IMR-90 (cell line): ENCODE measurements at regions not wholly inside any gene's neighbourhood (a gene's known extent, or its start where the extent isn't known, plus 50 kb on each side); places are given as distances from the start of the nearest gene placed in this dataset.

Experiments
- ATAC-seq: fragments of 200-7000 bp; cut with Tn5 transposase; 2 replicates; pipeline ENCODE4 v1.9.1; 2020; ENCODE audit warnings: low read depth, mild to moderate bottlenecking, moderate library complexity
- BruUV-seq: library from RNA; stranded (reverse); fragments of 400-500 nt; replicated peaks from 2 replicates; lab custom pipeline; 2021; lab: Mats Ljungman, UMichigan
- CTCF ChIA-PET: fragments of 300-600 bp; formaldehyde crosslinking; extraction: SDS; loops from one replicate; lab custom pipeline; 2021; ENCODE audit warnings: antibody characterized with exemption; lab: Yijun Ruan, JAX
- POLR2A ChIA-PET: fragments of 300-600 bp; sonication (Branson Sonifier 250); formaldehyde crosslinking; loops from one replicate; lab custom pipeline; 2022; ENCODE audit warnings: antibody characterized with exemption; ENCODE audit not compliant: unreplicated experiment; lab: Charles Lee
- DNase-seq: peaks from one replicate; pipeline ENCODE4 v3.0.0; 2013
- H2AFZ ChIP-seq: replicated peaks from 2 replicates; pipeline ENCODE3; 2013; ENCODE audit warnings: low read length, mild to moderate bottlenecking; ENCODE audit not compliant: poor library complexity
- H2AK5ac ChIP-seq: 2 replicates; pipeline ENCODE4 v1.6.1; 2013; ENCODE audit warnings: low read depth, low read length, inconsistent platforms
- H2AK9ac ChIP-seq: replicated peaks from 2 replicates; pipeline ENCODE3; 2013; ENCODE audit warnings: mild to moderate bottlenecking, low read depth, low read length, moderate library complexity; ENCODE audit not compliant: poor library complexity
- H2BK120ac ChIP-seq: 2 replicates; pipeline ENCODE4 v1.6.1; 2013; ENCODE audit warnings: low read depth, low read length, inconsistent platforms
- H2BK15ac ChIP-seq: 3 replicates; pipeline ENCODE4 v1.6.1; 2013; ENCODE audit warnings: low read depth, low read length, inconsistent platforms
- H2BK20ac ChIP-seq: 2 replicates; pipeline ENCODE4 v1.6.1; 2013; ENCODE audit warnings: low read depth, mild to moderate bottlenecking, inconsistent platforms, low read length, moderate library complexity
- H2BK5ac ChIP-seq: 2 replicates; pipeline ENCODE4 v1.6.1; 2013; ENCODE audit warnings: mild to moderate bottlenecking, low read depth, low read length, inconsistent platforms; ENCODE audit not compliant: poor library complexity, severe bottlenecking
- H3K14ac ChIP-seq: replicated peaks from 2 replicates; pipeline ENCODE4 v1.6.1; 2013; ENCODE audit warnings: low read depth, low read length, inconsistent platforms
- H3K18ac ChIP-seq: 2 replicates; pipeline ENCODE4 v1.6.1; 2013; ENCODE audit warnings: low read depth, low read length, control low read depth
- H3K23ac ChIP-seq: 2 replicates; pipeline ENCODE4 v1.6.1; 2013; ENCODE audit warnings: low read depth, low read length, inconsistent platforms
- H3K27ac ChIP-seq: 2 replicates; pipeline ENCODE4 v1.5.1; 2013; ENCODE audit warnings: mild to moderate bottlenecking, control low read depth, low read length; ENCODE audit not compliant: insufficient read depth
- H3K27me3 ChIP-seq: 2 replicates; pipeline ENCODE4 v1.6.1; 2013; ENCODE audit warnings: low read length; ENCODE audit not compliant: control insufficient read depth, insufficient read depth
- H3K36me3 ChIP-seq: 2 replicates; pipeline ENCODE4 v1.6.1; 2013; ENCODE audit warnings: low read length, mixed read lengths; ENCODE audit not compliant: control insufficient read depth, insufficient read depth
- H3K4ac ChIP-seq: 2 replicates; pipeline ENCODE4 v1.6.1; 2013; ENCODE audit warnings: low read depth, low read length, inconsistent platforms
- H3K4me1 ChIP-seq: 2 replicates; pipeline ENCODE4 v1.6.1; 2013; ENCODE audit warnings: low read length, mixed read lengths; ENCODE audit not compliant: control insufficient read depth, insufficient read depth
- H3K4me2 ChIP-seq: 2 replicates; pipeline ENCODE4 v1.6.1; 2013; ENCODE audit warnings: low read depth, mild to moderate bottlenecking, control low read depth, low read length, moderate library complexity
- H3K4me3 ChIP-seq: 2 replicates; pipeline ENCODE4 v1.5.1; 2013; ENCODE audit warnings: low read depth, mild to moderate bottlenecking, control low read depth, low read length, moderate library complexity; ENCODE audit not compliant: insufficient read depth
- H3K56ac ChIP-seq: 2 replicates; pipeline ENCODE4 v1.6.1; 2013; ENCODE audit warnings: low read length, inconsistent platforms; ENCODE audit not compliant: insufficient read depth; ENCODE audit errors: extremely low read depth
- H3K79me1 ChIP-seq, 2 experiments: 2 replicates each; pipeline ENCODE4 v1.6.1; 2013; ENCODE audit warnings: low read length in 2 of 2, inconsistent platforms in 1 of 2, low read depth in 1 of 2
- H3K9ac ChIP-seq: 2 replicates; pipeline ENCODE4 v1.6.1; 2013; ENCODE audit warnings: low read depth, low read length, control low read depth
- H3K9me1 ChIP-seq: 2 replicates; pipeline ENCODE4 v1.6.1; 2013; ENCODE audit warnings: low read length, inconsistent platforms; ENCODE audit not compliant: insufficient read depth
- H3K9me3 ChIP-seq: 2 replicates; pipeline ENCODE4 v1.6.1; 2013; ENCODE audit warnings: low read length; ENCODE audit not compliant: control insufficient read depth, insufficient read depth
- H4K20me1 ChIP-seq: 2 replicates; pipeline ENCODE4 v1.6.1; 2013; ENCODE audit warnings: low read length, inconsistent platforms; ENCODE audit not compliant: insufficient read depth
- H4K5ac ChIP-seq: 2 replicates; pipeline ENCODE4 v1.6.1; 2013; ENCODE audit warnings: mild to moderate bottlenecking, low read depth, low read length, control low read depth
- H4K8ac ChIP-seq, 2 experiments: 2 replicates each; pipeline ENCODE4 v1.6.1; 2013; ENCODE audit warnings: low read depth in 2 of 2, low read length in 2 of 2, control low read depth in 1 of 2, inconsistent platforms in 1 of 2
- H4K91ac ChIP-seq: 2 replicates; pipeline ENCODE4 v1.6.1; 2013; ENCODE audit warnings: low read depth, low read length, inconsistent platforms; ENCODE audit not compliant: insufficient read depth
- BHLHE40 ChIP-seq: fragments of 150-350 bp; IDR thresholded peaks from 2 replicates; pipeline ENCODE4 v1.6.1; 2016; ENCODE audit warnings: mild to moderate bottlenecking, low read depth, low read length
- CEBPB ChIP-seq: IDR thresholded peaks from 2 replicates; pipeline ENCODE4 v1.6.1; 2012; ENCODE audit warnings: low read depth, low read length, improper control_type of control experiment
- NFE2L2 ChIP-seq: fragments of 150-350 bp; IDR thresholded peaks from 2 replicates; pipeline ENCODE4 v1.6.1; 2016; ENCODE audit warnings: low read depth, mild to moderate bottlenecking, low read length
- USF2 ChIP-seq: fragments of 150-350 bp; IDR thresholded peaks from 2 replicates; pipeline ENCODE4 v1.6.1; 2017; ENCODE audit warnings: mild to moderate bottlenecking, antibody characterized with exemption, low read length, low read depth
- WGBS, 2 experiments: methylation state at CpG; one replicate each; pipeline versions ENCODE4 v1.1.5 to v1.1.7; 2013; ENCODE audit warnings: missing lambda C conversion rate in 2 of 2; ENCODE audit not compliant: insufficient read length in 1 of 2; ENCODE audit errors: extremely low coverage in 2 of 2; 5-methylcytosine and 5-hydroxymethylcytosine counted together
- dilution Hi-C: fragments of 300-500 bp; cut with HindIII; formaldehyde crosslinking; loops from one replicate; pipeline ENCODE4 v1.14.3; 2018; ENCODE audit warnings: low sequenced_read_pairs; ENCODE audit not compliant: unreplicated experiment
- in situ Hi-C: fragments of 300-500 bp; cut with MboI; formaldehyde crosslinking; loops from 3 replicates; pipeline ENCODE4 v1.14.3; 2019; ENCODE audit warnings: low sequenced_read_pairs, inconsistent platforms, mixed read lengths
- intact Hi-C: fragments of 100-400 bp; cut with micrococcal nuclease; formaldehyde crosslinking; loops from 2 replicates; pipeline ENCODE4 v1.10.0; 2022

GRCh38 chr16:64196444-64196843 lies 925.4 kb downstream of the CDH11 start:
- no peak overlapping the region for H3K14ac ChIP-seq
- H4K8ac ChIP-seq = no peak overlapping the region
- no peaks in the 10 kb centered on the region for H3K4me1 ChIP-seq
- H2AK5ac ChIP-seq = no peak overlapping the region
- H3K27ac ChIP-seq = no peak overlapping the region
- no peaks in the 10 kb centered on the region for H4K20me1 ChIP-seq
- no peaks in the 10 kb centered on the region for H3K9me1 ChIP-seq
- no peak for TF ChIP-seq BHLHE40
- TF ChIP-seq CEBPB = peak; percentile 57; the same call in 1 of the 2 replicates
- peak; percentile 42; the same call in 1 of the 2 replicates for TF ChIP-seq NFE2L2
- TF ChIP-seq USF2 = peak; percentile 61; the same call in 1 of the 2 replicates
- no peak overlapping the region for H2AK9ac ChIP-seq
- no peak overlapping the region for H3K23ac ChIP-seq
- H4K5ac ChIP-seq = no peak overlapping the region
- no peak overlapping the region for H2BK20ac ChIP-seq
- no peak overlapping the region for H3K18ac ChIP-seq
- H2BK120ac ChIP-seq = no peak overlapping the region
- ChIA-PET POLR2A (no interaction called here), CTCF (no interaction called here)
- no peak overlapping the region for H3K56ac ChIP-seq
- H3K4ac ChIP-seq = no peak overlapping the region
- ATAC-seq (peak; percentile 90), DNase-seq (peak; percentile 78)
- in situ Hi-C loops = no loop called here
- no peaks in the 10 kb centered on the region for H3K9me3 ChIP-seq
- dilution Hi-C loops = no loop called here
- no CpG with 5 or more reads among the region's 1 CpG for WGBS, 2 experiments
- no peak overlapping the region for H4K91ac ChIP-seq
- H3K79me1 ChIP-seq = no peaks in the 10 kb centered on the region
- no peaks in the 10 kb centered on the region for H3K27me3 ChIP-seq
- intact Hi-C loops = no loop called here
- H3K36me3 ChIP-seq = no peaks in the 10 kb centered on the region
- H3K4me3 ChIP-seq = no peak overlapping the region
- no TSS peak for BruUV-seq
- H2BK15ac ChIP-seq = no peak overlapping the region
- no peak overlapping the region for H3K9ac ChIP-seq
- H2AFZ ChIP-seq = no peak overlapping the region
- no peak overlapping the region for H3K4me2 ChIP-seq
- no peak overlapping the region for H2BK5ac ChIP-seq
